ENCODE measurements at regions not wholly inside any gene's neighbourhood (a gene's known extent, or its start where the extent isn't known, plus 50 kb on each side); places are given as distances from the start of the nearest gene placed in this dataset.

- TF ChIP-seq ZNF18 (tag by site-specific recombination; IDR thresholded peaks at IDR 0.05) (no peak), ZNF391 (tag by site-specific recombination; IDR thresholded peaks at IDR 0.05; ENCODE audit: borderline replicate concordance, low read depth) (no peak), ZNF514 (tag by site-specific recombination; IDR thresholded peaks at IDR 0.05) (no peak), GLIS1 (tag by site-specific recombination; IDR thresholded peaks at IDR 0.05) (no peak), OSR2 (tag by site-specific recombination; IDR thresholded peaks at IDR 0.05) (no peak), BCL11A (tag by site-specific recombination; IDR thresholded peaks at IDR 0.05; ENCODE audit: low read depth) (no peak), ZNF175 (tag by site-specific recombination; IDR thresholded peaks at IDR 0.05) (no peak), ZNF747 (tag by site-specific recombination; IDR thresholded peaks at IDR 0.05) (no peak), ZNF707 (tag by site-specific recombination; IDR thresholded peaks at IDR 0.05) (no peak), ZBTB10 (tag by site-specific recombination; IDR thresholded peaks at IDR 0.05) (no peak)
- TF ChIP-seq, protein P1, sequence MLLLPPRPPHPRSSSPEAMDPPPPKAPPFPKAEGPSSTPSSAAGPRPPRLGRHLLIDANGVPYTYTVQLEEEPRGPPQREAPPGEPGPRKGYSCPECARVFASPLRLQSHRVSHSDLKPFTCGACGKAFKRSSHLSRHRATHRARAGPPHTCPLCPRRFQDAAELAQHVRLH (tag by site-specific recombination; IDR thresholded peaks at IDR 0.05): no peak
Measured at GRCh38 chr4:13866881-13867280, 239.4 kb upstream of the BOD1L1 start (continued).

GRCh38 chr4:13872155-13872554, 244.6 kb upstream of the BOD1L1 start:
- no peaks in the 10 kb centered on the region for H3K4me1 ChIP-seq (ENCODE audit: control insufficient read depth, insufficient read depth, low read length)
- H3K27ac ChIP-seq (ENCODE audit: extremely low read depth, low read depth, low read length): no peak overlapping the region
- POLR2A ChIA-PET: no interaction called here
- no peak overlapping the region for H3K4me3 ChIP-seq (ENCODE audit: low read depth, low read length)
- no peaks in the 10 kb centered on the region for H3K9me3 ChIP-seq (ENCODE audit: control insufficient read depth, insufficient read depth, low read depth, low read length)
- CTCF ChIA-PET: no interaction called here
- TF ChIP-seq ZNF292 (tag by site-specific recombination; IDR thresholded peaks at IDR 0.05; ENCODE audit: borderline replicate concordance, low read depth) (no peak), ZBTB21 (tag by site-specific recombination; IDR thresholded peaks at IDR 0.05) (no peak), ZNF473 (tag by site-specific recombination; IDR thresholded peaks at IDR 0.05) (no peak), KLF16 (tag by site-specific recombination; IDR thresholded peaks at IDR 0.05) (no peak), ZNF624 (tag by site-specific recombination; IDR thresholded peaks at IDR 0.05) (no peak), ZNF274 (IDR thresholded peaks at IDR 0.05; ENCODE audit: low read length) (no peak), ZNF274 (tag by site-specific recombination; IDR thresholded peaks at IDR 0.05; ENCODE audit: borderline replicate concordance) (no peak), BCL11B (tag by site-specific recombination; IDR thresholded peaks at IDR 0.05; ENCODE audit: low read depth) (no peak), ZNF19 (tag by site-specific recombination; IDR thresholded peaks at IDR 0.05; ENCODE audit: low read depth) (no peak), BCL11A (tag by site-specific recombination; IDR thresholded peaks at IDR 0.05; ENCODE audit: low read depth) (no peak), ZNF510 (tag by site-specific recombination; IDR thresholded peaks at IDR 0.05; ENCODE audit: insufficient replicate concordance) (no peak), ZNF214 (tag by site-specific recombination; IDR thresholded peaks at IDR 0.05; ENCODE audit: borderline replicate concordance) (no peak), ZNF658 (tag by site-specific recombination; IDR thresholded peaks at IDR 0.05) (no peak), ZFP3 (tag by site-specific recombination; IDR thresholded peaks at IDR 0.05; ENCODE audit: low read depth) (no peak)
- TF ChIP-seq, protein P2, sequence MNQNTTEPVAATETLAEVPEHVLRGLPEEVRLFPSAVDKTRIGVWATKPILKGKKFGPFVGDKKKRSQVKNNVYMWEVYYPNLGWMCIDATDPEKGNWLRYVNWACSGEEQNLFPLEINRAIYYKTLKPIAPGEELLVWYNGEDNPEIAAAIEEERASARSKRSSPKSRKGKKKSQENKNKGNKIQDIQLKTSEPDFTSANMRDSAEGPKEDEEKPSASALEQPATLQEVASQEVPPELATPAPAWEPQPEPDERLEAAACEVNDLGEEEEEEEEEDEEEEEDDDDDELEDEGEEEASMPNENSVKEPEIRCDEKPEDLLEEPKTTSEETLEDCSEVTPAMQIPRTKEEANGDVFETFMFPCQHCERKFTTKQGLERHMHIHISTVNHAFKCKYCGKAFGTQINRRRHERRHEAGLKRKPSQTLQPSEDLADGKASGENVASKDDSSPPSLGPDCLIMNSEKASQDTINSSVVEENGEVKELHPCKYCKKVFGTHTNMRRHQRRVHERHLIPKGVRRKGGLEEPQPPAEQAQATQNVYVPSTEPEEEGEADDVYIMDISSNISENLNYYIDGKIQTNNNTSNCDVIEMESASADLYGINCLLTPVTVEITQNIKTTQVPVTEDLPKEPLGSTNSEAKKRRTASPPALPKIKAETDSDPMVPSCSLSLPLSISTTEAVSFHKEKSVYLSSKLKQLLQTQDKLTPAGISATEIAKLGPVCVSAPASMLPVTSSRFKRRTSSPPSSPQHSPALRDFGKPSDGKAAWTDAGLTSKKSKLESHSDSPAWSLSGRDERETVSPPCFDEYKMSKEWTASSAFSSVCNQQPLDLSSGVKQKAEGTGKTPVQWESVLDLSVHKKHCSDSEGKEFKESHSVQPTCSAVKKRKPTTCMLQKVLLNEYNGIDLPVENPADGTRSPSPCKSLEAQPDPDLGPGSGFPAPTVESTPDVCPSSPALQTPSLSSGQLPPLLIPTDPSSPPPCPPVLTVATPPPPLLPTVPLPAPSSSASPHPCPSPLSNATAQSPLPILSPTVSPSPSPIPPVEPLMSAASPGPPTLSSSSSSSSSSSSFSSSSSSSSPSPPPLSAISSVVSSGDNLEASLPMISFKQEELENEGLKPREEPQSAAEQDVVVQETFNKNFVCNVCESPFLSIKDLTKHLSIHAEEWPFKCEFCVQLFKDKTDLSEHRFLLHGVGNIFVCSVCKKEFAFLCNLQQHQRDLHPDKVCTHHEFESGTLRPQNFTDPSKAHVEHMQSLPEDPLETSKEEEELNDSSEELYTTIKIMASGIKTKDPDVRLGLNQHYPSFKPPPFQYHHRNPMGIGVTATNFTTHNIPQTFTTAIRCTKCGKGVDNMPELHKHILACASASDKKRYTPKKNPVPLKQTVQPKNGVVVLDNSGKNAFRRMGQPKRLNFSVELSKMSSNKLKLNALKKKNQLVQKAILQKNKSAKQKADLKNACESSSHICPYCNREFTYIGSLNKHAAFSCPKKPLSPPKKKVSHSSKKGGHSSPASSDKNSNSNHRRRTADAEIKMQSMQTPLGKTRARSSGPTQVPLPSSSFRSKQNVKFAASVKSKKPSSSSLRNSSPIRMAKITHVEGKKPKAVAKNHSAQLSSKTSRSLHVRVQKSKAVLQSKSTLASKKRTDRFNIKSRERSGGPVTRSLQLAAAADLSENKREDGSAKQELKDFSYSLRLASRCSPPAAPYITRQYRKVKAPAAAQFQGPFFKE (tag by site-specific recombination; IDR thresholded peaks at IDR 0.05; ENCODE audit: borderline replicate concordance): no peak
- no peaks in the 10 kb centered on the region for H3K36me3 ChIP-seq (ENCODE audit: control insufficient read depth in 2 of 2, insufficient read depth in 1 of 2, low read length in 2 of 2)

All from HEK293 (cell line).